ENCODE measurements at regions not wholly inside any gene's neighbourhood (a gene's known extent, or its start where the extent isn't known, plus 50 kb on each side); places are given as distances from the start of the nearest gene placed in this dataset.

DNA sequence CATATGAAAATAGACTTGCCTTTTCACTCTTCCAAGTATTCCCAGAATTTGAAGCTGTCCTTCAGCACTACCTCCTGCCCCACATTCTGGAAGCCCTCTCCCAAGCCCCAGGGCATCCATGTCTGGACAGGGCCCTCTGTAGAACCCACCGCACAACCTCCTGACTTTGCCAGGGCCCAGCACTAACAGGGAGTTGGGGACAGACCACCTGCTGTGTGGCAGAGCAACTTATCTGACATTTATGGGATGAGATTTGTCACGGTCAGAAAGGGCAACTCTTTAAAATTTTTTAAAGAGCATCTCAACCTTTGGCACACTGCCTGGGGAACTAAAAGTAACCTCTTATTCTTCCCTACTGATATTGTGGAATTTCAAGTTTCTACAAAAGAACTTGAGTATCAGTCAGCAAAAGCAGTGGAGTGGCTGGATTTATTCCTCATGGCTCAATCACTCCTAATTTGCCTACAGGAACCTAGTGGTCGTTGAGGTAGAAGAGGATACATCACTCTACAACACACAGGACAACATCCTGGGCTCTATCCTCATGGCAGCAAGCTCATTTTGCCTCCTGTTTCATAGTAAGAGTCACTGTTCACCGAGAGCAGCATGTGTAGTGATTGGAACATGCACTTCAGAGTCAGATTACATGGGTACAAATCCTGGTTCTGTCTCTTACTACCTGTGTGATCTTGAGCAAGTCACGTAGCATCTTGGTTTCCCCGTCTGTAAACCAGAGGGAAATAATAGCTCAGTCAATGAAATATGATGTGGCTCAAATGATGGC is 285.3 kb downstream of the ENC1 start:
- no peak for DNase-seq (ENCODE audit: low read depth)

DNA sequence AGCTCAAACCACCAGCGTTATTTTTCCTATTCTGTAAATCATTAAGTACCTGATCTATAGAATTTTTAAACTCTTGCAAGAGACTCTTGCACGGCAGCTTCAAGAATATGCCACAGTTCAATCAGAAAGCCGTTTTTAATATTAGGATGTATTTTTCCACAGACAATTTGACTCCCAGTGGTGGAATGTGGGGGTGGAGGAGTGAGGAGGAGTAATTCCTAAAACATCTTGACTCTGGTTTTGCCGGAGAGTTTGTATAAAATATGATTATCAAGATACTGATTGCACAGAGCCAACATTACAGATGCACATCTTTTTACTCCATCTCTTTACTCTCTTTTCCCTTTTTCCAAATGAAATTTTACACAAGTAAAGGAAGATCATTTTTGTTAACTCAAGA is 288.3 kb downstream of the ENC1 start:
- no peak for DNase-seq (ENCODE audit: low read depth)

DNA sequence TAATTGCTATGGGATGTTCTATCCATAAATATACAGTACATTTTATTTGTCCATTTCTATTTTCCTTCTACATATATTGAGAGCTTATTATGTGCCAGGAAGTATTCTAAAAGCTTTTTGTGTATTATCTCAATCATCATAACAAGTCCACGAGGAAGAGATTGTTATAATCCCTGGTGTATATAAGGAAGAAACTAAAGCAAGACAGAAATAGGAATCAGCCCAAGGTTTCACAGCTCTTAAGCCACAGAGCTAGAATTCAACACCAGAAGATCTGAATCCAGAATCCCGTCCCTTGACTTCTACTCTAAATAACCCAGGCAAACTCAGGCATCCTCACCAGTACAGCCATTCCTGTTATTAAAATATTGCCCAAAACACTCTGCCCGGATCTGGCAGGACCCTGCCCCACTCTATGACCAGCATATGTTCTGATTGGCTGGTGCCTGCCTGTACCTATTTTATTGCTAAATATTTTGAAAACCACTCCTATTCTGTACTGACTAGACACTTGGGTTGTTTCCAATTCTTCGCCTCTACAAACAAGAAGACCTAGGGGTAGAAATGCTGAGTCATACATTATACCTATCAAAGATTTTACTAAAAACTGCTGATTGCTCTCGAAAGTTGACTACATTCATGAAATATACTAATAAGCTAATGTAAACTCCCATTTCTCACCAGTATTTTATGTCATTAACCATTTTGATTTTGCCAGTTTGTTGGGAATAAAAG is 297.4 kb downstream of the ENC1 start:
- DNase-seq (ENCODE audit: low read depth), result no peak

DNA sequence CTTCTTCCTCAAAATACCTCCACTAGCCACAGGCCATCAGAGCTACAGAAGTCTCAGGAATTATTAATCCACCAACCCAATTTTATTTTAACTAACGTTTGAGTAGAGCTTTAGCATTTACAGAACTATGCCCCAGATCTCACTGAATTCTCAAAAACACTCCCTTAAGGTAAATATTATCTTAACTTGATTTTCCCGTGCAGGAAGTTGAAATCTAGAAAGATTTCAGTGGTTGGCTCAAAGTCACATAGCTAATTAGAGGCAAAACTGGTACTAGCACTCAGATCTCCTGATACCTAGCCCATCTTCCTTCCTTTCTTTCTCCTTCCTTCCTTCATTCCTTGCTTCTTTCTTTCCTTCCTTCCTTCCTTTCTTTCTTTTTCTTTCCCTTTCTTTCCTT is 298.3 kb downstream of the ENC1 start:
- no peak for DNase-seq (ENCODE audit: low read depth)

DNA sequence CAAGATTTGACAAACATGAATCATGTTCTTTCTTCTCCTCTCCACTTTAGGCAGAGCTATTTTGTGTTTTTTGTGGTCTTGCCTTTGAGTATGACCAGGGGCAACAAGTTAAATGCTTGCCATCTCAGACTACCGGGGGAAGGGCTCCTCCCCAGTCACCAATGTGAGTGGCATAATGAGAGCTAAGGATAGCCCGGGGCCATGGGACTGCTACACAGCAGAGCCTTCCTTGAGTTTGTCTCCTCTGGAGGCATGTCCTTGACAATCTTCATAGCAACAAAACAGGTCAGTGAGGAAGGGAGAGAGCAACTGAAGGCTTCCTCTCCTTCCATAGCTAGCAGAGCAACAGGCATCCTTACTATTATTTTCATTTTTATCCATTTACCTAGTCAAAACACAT is 299.3 kb downstream of the ENC1 start:
- DNase-seq (ENCODE audit: low read depth), result no peak

DNA sequence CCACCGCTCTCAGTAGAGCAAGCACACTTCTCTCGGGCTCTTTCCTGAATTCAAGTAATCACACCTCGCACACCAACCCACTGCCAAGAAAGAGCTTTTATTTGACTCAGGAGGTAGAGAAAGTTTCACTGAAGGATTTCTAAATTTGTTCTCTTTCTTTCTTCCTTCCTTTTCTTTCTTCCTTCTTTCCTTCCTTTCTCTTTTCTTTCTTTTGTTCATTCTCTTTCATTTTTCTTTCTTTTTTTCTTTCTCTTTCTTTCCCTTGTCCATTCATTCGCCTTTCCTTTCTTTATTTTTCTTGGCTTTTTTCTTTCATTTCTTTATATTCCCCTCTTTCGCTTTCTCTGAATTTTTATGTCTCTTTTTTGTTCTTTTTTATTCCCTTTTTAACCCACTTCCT is 300.1 kb downstream of the ENC1 start:
- DNase-seq (ENCODE audit: low read depth), result no peak

DNA sequence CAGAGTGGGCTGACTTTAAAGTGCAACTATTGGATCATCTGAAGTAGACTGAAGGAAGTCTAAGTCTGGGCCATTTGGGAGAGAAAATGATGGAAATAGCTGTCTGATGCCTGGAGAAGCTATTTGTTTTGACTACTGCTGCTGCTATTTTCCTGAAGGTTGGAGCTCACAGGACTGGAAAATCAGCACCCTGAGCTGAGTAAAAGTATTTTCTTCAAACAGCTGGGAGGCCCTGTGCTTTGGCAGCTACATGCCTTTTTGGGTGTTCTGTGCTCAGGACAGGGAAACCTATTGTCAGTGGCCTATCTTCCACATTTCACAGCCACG is 302.6 kb downstream of the ENC1 start:
- DNase-seq (ENCODE audit: low read depth), result no peak

DNA sequence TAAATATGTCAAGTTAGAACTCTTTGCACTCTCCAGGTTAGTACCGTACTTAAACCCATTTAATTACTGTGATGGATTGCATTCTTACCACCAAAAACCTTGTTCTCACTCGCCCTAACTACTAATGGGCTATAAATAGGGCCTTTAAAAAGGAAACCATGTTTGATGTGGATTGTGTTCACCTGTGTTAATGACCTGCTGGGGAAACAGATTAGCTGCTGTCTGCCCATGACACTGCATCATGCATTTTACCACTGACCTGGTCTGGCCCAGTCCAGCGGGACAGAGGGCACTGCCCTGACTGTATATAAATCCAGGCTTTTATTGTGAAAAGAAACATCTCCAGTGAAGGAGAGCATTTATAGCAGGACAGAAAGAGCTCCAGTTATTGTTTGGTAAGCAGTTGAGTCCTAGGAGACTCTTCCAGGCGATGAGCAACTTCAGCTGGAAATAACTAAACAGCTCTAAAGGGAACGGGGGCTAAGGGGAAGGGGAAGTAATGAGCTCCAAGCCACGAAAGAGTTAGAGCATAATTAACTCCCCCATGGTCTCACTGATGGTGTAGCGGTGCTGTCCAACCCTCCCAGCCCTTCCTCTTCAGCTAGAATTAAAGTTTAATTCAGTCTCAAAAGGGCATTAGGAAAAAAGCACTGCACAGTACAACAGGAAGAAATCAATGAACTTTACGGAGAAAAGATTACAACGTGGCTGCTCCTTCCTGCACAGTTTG is 303.1 kb downstream of the ENC1 start:
- DNase-seq (ENCODE audit: low read depth), result no peak

DNA sequence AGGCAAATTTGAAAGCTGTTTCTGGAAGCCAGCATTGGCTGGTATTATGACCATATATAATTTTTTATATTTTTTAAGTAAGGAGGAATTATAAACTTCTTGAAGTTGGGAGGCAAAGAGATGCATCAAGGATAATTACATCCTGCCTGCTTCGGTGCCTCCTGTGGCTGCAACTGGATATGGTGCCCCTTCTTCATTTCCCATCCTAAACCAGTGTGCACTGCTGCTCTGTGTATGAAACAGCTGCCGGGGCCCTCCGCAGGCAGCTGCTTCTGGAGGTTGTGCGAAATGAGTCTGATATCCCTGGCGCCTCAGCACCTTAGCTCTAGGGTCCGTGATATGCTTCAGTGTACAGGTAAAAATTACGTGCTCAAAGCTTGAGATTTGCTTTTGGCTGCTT is 304.2 kb downstream of the ENC1 start:
- no peak for DNase-seq (ENCODE audit: low read depth)

DNA sequence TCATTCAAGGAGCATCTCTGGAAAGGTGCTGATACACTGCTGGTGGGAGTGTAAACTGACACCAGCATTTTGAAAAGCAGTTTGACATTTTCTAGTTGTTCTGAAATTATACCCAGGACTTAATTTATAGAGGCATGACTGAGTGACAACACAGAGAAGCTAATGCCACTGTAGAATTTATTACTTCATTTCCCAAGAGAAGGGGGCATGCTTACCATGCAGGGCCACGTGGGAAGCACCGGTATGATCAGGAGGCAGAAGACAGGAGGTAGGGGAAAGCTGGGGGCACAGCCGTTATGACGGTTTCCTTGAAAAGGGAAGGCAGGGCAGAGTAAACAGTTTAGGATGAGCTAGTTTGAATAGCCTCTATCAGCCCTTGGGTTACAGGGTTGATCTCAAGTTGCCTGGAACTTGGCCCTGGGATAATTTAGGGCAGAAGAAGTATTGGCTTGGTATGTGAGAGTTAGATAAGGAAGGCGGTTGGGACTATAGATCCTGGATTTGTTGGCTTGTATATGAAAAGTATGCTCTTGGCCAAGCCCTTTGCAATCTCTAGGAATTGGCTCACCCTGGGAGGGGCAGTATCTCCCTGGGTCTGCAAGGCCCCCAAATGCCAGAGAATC is 305.7 kb downstream of the ENC1 start:
- no peak for DNase-seq (ENCODE audit: low read depth)

DNA sequence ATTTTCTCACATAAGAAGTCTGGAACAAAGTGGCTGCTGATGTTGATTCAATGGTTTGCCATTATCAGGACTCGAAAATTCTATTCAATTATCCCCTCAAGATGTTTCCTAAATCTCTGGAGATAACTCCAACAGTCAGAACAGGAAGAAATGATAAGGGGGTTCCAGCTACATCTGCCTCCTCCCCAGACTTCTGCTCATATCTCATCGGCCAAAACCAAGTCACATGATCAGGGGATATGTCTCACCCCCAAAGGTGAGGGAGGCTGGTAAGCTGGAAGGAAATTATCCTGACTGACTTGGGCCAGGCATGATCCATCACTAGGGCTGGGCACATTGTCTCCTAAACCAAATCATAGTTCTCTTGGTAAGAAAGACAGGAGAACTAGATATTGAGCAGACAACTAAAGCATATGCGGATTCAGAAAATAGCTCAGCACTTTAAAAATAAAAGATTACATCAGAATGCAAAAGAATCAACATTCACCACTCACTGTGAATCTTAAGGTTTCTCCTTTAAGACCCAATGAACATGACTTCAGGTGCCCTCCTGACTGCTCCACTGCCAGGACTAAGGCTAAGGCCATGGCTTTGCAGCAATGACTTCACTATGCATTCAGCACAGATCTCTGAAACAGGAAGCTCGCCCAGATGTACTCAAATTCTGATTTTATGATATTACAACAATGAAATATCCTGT is 306.3 kb downstream of the ENC1 start:
- no peak for DNase-seq (ENCODE audit: low read depth)

DNA sequence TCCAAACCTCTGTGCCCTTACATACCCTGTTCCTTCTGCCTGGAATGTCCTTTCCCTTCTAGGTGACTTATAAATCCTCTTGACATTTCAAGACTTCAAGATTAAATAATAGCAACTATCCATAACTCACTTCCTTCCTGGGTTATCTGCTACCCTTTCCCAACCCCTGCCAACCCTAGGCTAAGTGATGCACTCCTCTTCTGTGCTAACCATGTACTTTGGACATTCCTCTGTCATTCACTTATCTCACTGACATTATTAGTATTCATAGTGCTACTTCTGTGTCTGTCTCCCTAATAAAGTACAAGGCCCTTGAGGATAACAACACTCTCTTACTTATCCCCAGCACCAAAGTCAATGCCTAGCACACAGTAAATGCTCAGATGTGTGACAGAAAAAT is 307.1 kb downstream of the ENC1 start:
- DNase-seq (ENCODE audit: low read depth), result no peak

DNA sequence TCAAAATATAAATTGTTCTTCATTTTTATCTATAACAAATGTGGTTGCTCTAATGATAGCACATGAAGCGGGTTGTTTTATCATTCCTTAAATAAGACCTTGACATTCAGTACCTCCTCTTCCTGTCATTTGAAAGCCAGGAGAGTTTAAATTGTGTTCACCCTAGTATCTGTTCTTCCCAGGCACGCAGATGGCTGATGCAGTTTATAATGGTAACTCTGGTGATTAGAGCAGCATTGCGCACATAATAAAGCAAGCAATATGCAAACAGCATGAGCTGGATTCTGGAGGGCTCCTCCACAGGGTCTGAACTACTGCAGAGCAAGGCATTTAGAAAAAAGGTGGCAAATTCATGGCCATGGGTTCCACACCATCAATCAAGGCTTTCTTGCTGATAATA is 307.8 kb downstream of the ENC1 start:
- no peak for DNase-seq (ENCODE audit: low read depth)

DNA sequence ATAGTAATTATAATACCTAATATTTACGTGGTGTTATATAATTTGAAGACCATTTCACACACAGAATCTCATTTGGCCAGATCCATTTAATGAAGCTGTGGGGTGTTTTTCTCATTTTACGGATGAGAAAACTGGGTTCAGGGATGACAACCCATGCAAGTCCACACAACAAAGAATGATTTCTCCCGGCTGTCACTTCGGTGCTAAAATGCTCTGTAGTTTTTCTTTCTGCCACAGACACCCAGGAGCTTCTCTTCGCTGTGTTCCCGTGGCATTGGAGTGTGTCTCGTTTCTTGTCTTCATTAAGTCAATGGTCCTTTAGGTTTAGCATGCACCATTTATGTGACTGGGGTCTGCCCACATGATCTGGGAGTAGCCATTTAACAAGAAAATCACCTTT is 308.5 kb downstream of the ENC1 start:
- DNase-seq (ENCODE audit: low read depth), result no peak

DNA sequence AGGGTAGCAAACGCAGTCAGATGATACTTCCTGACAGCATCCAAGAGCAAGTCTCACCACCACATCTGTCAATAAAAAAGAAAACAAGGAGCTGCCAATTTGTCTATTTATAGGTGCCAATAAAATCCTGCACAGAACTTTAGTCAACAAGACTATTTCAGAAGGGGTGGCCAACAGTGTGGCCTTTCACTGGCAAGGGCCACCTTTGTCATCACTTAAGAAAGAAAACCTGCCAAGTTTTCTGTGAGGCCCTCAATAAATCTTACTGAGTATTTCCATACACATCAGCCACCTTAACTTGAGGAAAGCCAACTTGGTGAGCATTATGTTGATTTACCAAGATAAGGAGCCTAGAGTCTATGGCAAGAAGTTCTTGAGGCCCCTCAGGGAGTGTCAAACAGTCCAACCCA is 312.3 kb downstream of the ENC1 start:
- DNase-seq (ENCODE audit: low read depth), result no peak

DNA sequence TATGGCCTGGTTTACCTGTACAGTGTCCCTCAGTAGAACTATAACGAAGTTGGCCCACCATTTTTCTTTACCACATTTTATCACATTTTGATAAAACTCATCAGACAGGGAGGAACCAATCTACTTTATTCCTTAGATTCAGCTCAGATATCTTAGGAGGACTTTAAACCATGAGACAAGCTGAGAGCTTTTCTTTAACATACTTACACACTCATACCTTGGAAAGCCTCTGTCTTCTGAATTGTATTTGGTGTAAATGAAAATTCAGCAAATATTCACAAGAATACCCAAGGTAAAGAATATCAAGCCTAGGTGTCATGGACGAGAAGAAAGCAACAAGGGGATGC is 313.2 kb downstream of the ENC1 start:
- DNase-seq (ENCODE audit: low read depth), result no peak

DNA sequence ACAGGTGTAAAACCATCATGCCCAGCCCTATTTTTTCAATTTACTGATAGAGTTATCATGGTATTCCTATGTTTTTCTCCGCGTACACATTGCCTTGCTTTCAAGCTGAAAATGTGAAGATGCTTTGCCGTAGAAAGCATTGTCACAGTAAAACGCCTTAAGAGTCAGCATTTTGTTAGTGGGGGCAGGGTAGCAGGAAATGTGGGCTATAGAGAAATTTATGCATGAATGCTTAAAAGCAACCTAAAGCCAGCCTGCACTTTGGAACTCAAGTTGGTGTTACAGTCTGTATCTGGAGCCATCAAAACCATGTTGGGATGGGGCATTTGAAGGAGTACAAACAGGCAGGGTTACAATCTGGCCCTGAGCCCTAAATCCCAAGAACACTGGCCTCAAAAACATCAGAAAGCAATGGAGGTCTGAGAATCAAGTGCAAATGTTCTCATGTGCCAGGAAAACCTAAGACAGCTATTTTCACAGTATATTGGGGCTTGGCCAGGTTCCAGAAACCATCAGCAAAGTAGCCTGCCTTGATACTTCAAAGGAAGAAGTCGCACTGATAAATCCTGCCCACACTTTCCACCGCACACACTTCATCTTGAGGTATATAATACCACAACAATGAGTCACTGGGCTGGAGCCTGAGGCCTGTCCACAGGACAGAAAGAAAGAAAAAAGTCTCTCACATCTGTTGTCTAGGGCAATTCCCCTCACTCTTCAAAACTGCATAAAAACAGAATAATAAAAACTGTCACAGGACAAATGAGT is 313.8 kb downstream of the ENC1 start:
- DNase-seq (ENCODE audit: low read depth), result peak; percentile 73

DNA sequence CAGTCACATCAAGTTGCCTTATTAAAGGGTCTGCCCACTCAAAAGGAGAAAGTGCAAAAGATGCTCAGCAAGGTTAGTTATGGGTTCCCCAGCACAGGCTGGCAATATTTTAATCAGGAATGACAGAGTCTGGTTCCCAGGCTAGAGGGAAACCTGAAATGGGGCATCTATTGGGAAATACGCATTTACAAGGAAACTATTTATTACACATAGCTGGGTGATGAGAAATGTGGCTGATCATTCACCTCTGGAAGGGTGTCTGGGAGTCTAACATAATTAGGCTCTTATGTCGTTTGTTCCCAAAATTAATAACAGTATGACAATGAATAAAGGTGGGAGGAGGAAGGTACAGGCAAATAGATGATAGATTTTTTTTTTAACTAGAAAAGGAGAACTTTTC is 314.7 kb downstream of the ENC1 start:
- no peak for DNase-seq (ENCODE audit: low read depth)

DNA sequence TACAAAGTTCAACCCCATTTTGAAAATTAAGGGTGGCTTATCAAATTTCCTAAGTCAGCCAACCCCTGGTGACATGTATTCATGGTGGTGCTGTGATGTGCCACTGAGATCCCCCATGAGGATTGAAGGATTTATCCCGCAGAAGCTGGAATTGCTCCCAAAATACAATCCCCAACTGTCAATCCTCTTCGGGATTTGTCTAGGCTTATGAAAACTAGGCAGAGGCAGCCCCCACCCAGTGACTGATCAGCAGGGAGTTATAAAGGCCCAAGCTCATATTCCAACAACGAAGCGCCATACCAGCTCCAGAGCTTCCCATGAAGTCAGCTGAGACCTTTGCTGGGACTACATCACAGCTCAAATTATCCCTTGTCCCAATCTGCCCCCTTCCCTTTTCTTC is 316.0 kb downstream of the ENC1 start:
- DNase-seq (ENCODE audit: low read depth), result no peak

DNA sequence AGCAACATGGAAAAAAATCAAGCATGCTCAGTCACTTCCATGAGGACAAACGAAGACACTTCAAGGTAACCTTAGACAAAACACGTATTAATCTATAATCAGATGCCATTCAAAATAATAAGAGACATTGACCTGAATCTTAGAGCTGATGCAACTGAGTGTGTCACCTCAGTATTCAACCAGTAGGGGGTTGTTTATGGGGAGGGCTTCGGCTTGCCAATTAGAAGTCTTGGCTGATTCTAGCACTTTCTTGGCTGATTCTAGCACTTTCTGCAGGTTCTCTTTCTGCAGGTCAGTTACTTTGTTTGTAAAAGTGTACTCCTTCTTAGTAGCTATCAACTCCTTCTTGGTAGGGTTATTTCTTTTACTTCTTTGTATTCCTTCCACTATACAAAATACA is 317.6 kb downstream of the ENC1 start:
- DNase-seq (ENCODE audit: low read depth), result no peak

DNA sequence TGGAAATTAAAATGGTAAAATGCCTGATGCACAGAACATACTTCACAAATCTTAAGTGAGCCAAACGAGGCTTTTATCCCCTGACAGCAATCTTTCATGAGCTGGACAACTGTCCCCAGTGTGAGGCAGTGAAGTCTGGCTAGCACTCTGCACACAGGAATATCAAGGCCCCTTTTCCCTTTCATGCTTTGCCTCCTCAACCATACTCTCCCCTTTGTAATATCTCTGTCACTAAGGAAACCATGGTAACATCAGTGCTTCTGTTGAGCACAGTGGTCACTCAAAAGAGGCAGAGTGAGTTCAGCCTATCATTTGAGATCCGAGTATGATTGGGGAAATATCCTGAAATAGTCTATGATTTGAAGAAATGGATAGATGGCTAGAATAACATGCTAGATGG is 318.3 kb downstream of the ENC1 start:
- DNase-seq (ENCODE audit: low read depth), result no peak
